ENCODE measurements at regions not wholly inside any gene's neighbourhood (a gene's known extent, or its start where the extent isn't known, plus 50 kb on each side); places are given as distances from the start of the nearest gene placed in this dataset.

GRCh38 chr21:35568643-35569042 is 491.7 kb downstream of the SETD4 start:
- no peak for TF ChIP-seq POLR2A (IDR thresholded peaks at IDR 0.05; ENCODE audit: low read length)
- TF ChIP-seq GATA1 (IDR thresholded peaks at IDR 0.05; ENCODE audit: low read depth, low read length): no peak

Data from erythroblast (primary cell).